Mesenchymal stem cell (in vitro differentiated cells and primary cell): ENCODE measurements at regions not wholly inside any gene's neighbourhood (a gene's known extent, or its start where the extent isn't known, plus 50 kb on each side); places are given as distances from the start of the nearest gene placed in this dataset.

Experiments used
- DNase-seq: peaks from one replicate; pipeline ENCODE4 v3.0.0-alpha.2; 2013
- H2AFZ ChIP-seq: one replicate; pipeline ENCODE4 v1.6.1; 2013; ENCODE audit warnings: low read depth, mild to moderate bottlenecking, control low read depth, inconsistent platforms, low read length, moderate library complexity
- H2AK5ac ChIP-seq: 2 replicates; pipeline ENCODE4 v1.6.1; 2013; ENCODE audit warnings: low read length, moderate library complexity, mild to moderate bottlenecking, inconsistent platforms; ENCODE audit not compliant: severe bottlenecking
- H2BK120ac ChIP-seq: one replicate; pipeline ENCODE4 v1.6.1; 2013; ENCODE audit warnings: low read depth, mild to moderate bottlenecking, inconsistent platforms, low read length, moderate library complexity
- H2BK12ac ChIP-seq, 2 experiments: one replicate each; pipeline ENCODE4 v1.6.1; 2013; ENCODE audit warnings: inconsistent platforms in 2 of 2, low read length in 2 of 2, mild to moderate bottlenecking in 2 of 2, moderate library complexity in 2 of 2, control low read depth in 1 of 2
- H2BK15ac ChIP-seq: one replicate; pipeline ENCODE4 v1.6.1; 2013; ENCODE audit warnings: mild to moderate bottlenecking, low read depth, inconsistent platforms; ENCODE audit not compliant: poor library complexity, severe bottlenecking
- H2BK5ac ChIP-seq: 2 replicates; pipeline ENCODE4 v1.6.1; 2013; ENCODE audit warnings: low read depth, mild to moderate bottlenecking, low read length, control low read depth, inconsistent platforms; ENCODE audit not compliant: poor library complexity, severe bottlenecking
- H3K14ac ChIP-seq, 2 experiments: one replicate each; pipeline ENCODE4 v1.6.1; 2013; ENCODE audit warnings: inconsistent platforms in 2 of 2, low read length in 2 of 2, control low read depth in 1 of 2, mild to moderate bottlenecking in 1 of 2, moderate library complexity in 1 of 2
- H3K18ac ChIP-seq, 2 experiments: one replicate each; pipeline ENCODE4 v1.6.1; 2013; ENCODE audit warnings: inconsistent platforms in 2 of 2, low read length in 2 of 2, control low read depth in 1 of 2, low read depth in 1 of 2, mild to moderate bottlenecking in 1 of 2
- H3K23ac ChIP-seq, 2 experiments: one replicate each; pipeline ENCODE4 v1.6.1; 2013; ENCODE audit warnings: inconsistent platforms in 2 of 2, low read length in 2 of 2, mild to moderate bottlenecking in 2 of 2, moderate library complexity in 2 of 2, control low read depth in 1 of 2
- H3K27ac ChIP-seq: 2 replicates; pipeline ENCODE4 v1.5.1; 2013; ENCODE audit warnings: mild to moderate bottlenecking, moderate library complexity, low read length, control low read depth, inconsistent platforms; ENCODE audit not compliant: poor library complexity, severe bottlenecking
- H3K27me3 ChIP-seq, 2 experiments: 2 replicates each; pipeline versions ENCODE4 v1.6.1 to v1.7.0; 2013; ENCODE audit warnings: low read length in 2 of 2, mild to moderate bottlenecking in 2 of 2, moderate library complexity in 2 of 2, control low read depth in 1 of 2, inconsistent platforms in 1 of 2; ENCODE audit not compliant: control insufficient read depth in 1 of 2, insufficient read depth in 1 of 2
- H3K36me3 ChIP-seq, 2 experiments: 2 replicates each; pipeline versions ENCODE4 v1.6.1 to v1.7.0; 2013; ENCODE audit warnings: low read length in 2 of 2, control low read depth in 1 of 2, inconsistent platforms in 1 of 2, low read depth in 1 of 2, mild to moderate bottlenecking in 1 of 2; ENCODE audit not compliant: insufficient read depth in 2 of 2, control insufficient read depth in 1 of 2
- H3K4ac ChIP-seq, 2 experiments: one replicate each; pipeline ENCODE4 v1.6.1; 2013; ENCODE audit warnings: inconsistent platforms in 2 of 2, low read length in 2 of 2, mild to moderate bottlenecking in 2 of 2, moderate library complexity in 2 of 2, control low read depth in 1 of 2, low read depth in 1 of 2
- H3K4me1 ChIP-seq: 2 replicates; pipeline ENCODE4 v1.6.1; 2013; ENCODE audit warnings: low read depth, low read length, control low read depth; ENCODE audit not compliant: control insufficient read depth, insufficient read depth
- H3K4me2 ChIP-seq: 2 replicates; pipeline ENCODE4 v1.6.1; 2013; ENCODE audit warnings: low read length, mild to moderate bottlenecking, inconsistent platforms; ENCODE audit not compliant: poor library complexity, severe bottlenecking
- H3K4me3 ChIP-seq, 2 experiments: 2 replicates each; pipeline versions ENCODE4 v1.5.1 to v1.7.0; 2013; ENCODE audit warnings: low read length in 2 of 2, mild to moderate bottlenecking in 2 of 2, control low read depth in 1 of 2, low read depth in 1 of 2; ENCODE audit not compliant: insufficient read depth in 1 of 2
- H3K79me1 ChIP-seq: replicated peaks from 2 replicates; pipeline ENCODE4 v1.6.1; 2013; ENCODE audit warnings: mild to moderate bottlenecking, control low read depth, low read length, inconsistent platforms; ENCODE audit not compliant: poor library complexity, severe bottlenecking
- H3K9ac ChIP-seq: 2 replicates; pipeline ENCODE4 v1.7.0; 2013; ENCODE audit warnings: mild to moderate bottlenecking, low read length, moderate library complexity
- H3K9me3 ChIP-seq: 2 replicates; pipeline ENCODE4 v1.7.0; 2013; ENCODE audit warnings: mild to moderate bottlenecking, low read length; ENCODE audit not compliant: control insufficient read depth
- H4K8ac ChIP-seq: one replicate; pipeline ENCODE4 v1.6.1; 2013; ENCODE audit warnings: inconsistent platforms, mild to moderate bottlenecking, low read length, moderate library complexity
- H4K91ac ChIP-seq: one replicate; pipeline ENCODE4 v1.6.1; 2013; ENCODE audit warnings: mild to moderate bottlenecking, low read length, inconsistent platforms
- WGBS: methylation state at CpG from one replicate; pipeline ENCODE4 v1.1.7; 2013; ENCODE audit warnings: mixed read lengths; 5-methylcytosine and 5-hydroxymethylcytosine counted together

DNA sequence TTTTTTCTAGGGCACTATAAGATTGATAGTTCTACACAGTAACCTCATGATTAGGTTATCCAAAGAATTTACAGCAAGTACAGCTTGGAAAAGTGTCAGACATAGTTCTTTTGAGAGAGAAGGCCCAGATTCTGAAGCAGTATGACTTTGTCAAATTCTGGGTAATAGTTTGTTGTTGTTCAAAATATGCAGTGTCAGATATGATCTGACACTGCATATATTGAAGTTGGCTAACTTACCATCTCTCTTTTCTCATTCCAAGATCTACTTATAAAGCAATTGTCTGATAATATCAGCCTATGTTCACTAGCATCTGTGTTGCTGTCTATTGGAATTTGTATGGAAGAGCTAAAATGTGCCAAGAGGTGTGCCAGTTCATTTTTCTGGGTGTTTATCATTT lies 160.1 kb downstream of the CTH start:
- no peak overlapping the region for H3K9ac ChIP-seq

DNA sequence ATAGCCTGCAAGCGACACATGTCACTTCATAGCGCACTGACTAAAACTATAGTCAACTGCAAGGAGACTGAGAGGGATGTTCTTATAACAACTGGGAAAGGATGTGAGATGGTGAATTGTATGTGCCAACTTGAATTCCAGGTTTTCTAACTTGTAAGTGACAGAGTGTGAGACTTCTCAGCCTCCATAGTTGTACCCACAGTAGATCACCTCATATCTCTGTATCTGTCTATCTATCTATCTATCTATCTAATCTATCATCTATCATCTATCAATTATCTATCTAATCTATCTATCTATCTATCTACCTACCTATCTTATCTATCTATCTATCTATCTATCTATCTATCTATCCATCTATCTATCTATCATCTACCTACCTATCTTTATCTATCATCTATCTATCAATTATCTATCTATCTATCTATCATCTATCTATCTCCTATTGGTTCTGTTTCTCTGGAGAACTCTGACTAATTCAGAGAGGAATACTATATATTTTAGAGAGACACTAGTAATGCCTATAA lies 162.3 kb downstream of the CTH start:
- H3K9ac ChIP-seq: no peak overlapping the region
- H3K36me3 ChIP-seq: no peaks in the 10 kb centered on the region

More for the DNA sequence above, 160.1 kb downstream of the CTH start:
- no peak for DNase-seq
- Histone ChIP-seq H3K9me3 (no peaks in the 10 kb centered on the region), H4K91ac (no peak overlapping the region), H3K4me1 (no peaks in the 10 kb centered on the region), H3K27me3 (no peaks in the 10 kb centered on the region), H3K18ac (no peak overlapping the region), H3K14ac (no peak overlapping the region), H3K79me1 (no peaks in the 10 kb centered on the region), H3K4me2 (no peak overlapping the region), H2AK5ac (no peak overlapping the region), H2BK5ac (no peak overlapping the region), H3K27ac (no peak overlapping the region), H3K36me3 (no peaks in the 10 kb centered on the region), H2BK12ac (no peak overlapping the region), H4K8ac (no peak overlapping the region), H2BK15ac (no peak overlapping the region), H3K4me3 (no peak overlapping the region), H2BK120ac (no peak overlapping the region), H3K4ac (no peak overlapping the region), H2AFZ (no peak overlapping the region), H3K23ac (no peak overlapping the region)

DNA sequence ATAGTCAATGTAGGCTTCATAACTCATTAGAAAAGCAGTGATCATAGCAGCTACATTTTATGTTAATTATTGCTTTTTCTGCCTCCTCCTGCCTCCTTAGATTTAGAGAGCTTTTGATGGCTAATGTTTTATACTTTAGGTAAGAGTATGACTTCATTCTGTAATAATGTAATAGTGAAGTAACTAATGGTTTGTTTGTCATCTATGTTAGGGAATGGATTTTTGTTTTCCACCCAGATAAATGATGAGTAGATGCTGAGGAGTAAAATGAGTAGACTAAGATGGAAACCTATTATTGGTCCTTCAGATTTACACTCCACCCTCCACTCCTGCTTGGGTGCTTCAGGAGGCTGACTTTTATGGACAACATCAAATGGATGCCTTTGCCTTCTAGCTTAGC lies 170.6 kb downstream of the CTH start:
- H3K4me1 ChIP-seq: peaks cover 3% of the 10 kb centered on the region
- H3K23ac ChIP-seq: no peak overlapping the region
- no peak overlapping the region for H2BK120ac ChIP-seq
- no peak overlapping the region for H4K91ac ChIP-seq
- no peak overlapping the region for H3K27ac ChIP-seq
- no peak overlapping the region for H4K8ac ChIP-seq
- no peaks in the 10 kb centered on the region for H3K79me1 ChIP-seq
- peak overlapping the region; percentile 23 for H2BK5ac ChIP-seq
- no peaks in the 10 kb centered on the region for H3K9me3 ChIP-seq
- H3K4me2 ChIP-seq: no peak overlapping the region
- H3K9ac ChIP-seq: no peak overlapping the region
- no peaks in the 10 kb centered on the region for H3K27me3 ChIP-seq
- no peak overlapping the region for H2BK15ac ChIP-seq
- no peak overlapping the region for H3K4ac ChIP-seq
- no peaks in the 10 kb centered on the region for H3K36me3 ChIP-seq
- H3K4me3 ChIP-seq: no peak overlapping the region
- H2AK5ac ChIP-seq: no peak overlapping the region
- H3K14ac ChIP-seq: no peak overlapping the region
- no peak overlapping the region for H3K18ac ChIP-seq
- no peak overlapping the region for H2BK12ac ChIP-seq
- DNase-seq: no peak
- H2AFZ ChIP-seq: no peak overlapping the region

More for the DNA sequence above, 162.3 kb downstream of the CTH start:
- H2BK15ac ChIP-seq: no peak overlapping the region
- H2AK5ac ChIP-seq: no peak overlapping the region
- no peak overlapping the region for H4K8ac ChIP-seq
- H3K4me2 ChIP-seq: no peak overlapping the region
- no peak overlapping the region for H2AFZ ChIP-seq
- H2BK5ac ChIP-seq: no peak overlapping the region
- no peak overlapping the region for H2BK12ac ChIP-seq
- H3K18ac ChIP-seq: no peak overlapping the region
- no peaks in the 10 kb centered on the region for H3K4me1 ChIP-seq
- no peak overlapping the region for H3K23ac ChIP-seq
- H2BK120ac ChIP-seq: no peak overlapping the region
- no peak overlapping the region for H4K91ac ChIP-seq
- WGBS: 100% methylated on average over 1 of the region's 2 CpGs
- no peak overlapping the region for H3K4ac ChIP-seq
- no peaks in the 10 kb centered on the region for H3K27me3 ChIP-seq
- H3K9me3 ChIP-seq: no peaks in the 10 kb centered on the region
- no peak overlapping the region for H3K27ac ChIP-seq
- no peak overlapping the region for H3K14ac ChIP-seq
- DNase-seq: no peak
- no peak overlapping the region for H3K4me3 ChIP-seq
- H3K79me1 ChIP-seq: no peaks in the 10 kb centered on the region

DNA sequence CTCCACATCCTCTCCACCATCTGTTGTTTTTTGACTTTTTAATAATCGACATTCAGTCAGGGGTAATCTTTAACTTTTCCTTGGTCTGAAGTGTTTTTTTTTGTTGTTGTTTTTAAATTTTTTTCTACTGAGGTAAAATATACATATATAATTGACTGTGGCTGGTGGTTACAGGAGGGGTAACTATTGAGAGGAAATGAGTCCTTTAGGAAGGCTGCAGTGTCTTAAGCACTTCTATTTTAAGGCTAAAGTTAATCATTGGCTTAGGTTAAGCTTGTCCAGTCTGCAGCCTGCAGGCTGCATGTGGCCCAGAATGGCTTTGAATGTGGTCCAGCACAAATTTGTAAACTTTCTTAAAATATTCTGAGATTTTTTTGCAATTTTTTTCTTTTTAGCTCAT lies 172.5 kb downstream of the CTH start:
- no CpG with 5 or more reads among the region's 1 CpG for WGBS
- Histone ChIP-seq H2BK12ac (no peak overlapping the region), H2BK5ac (no peak overlapping the region), H3K36me3 (no peaks in the 10 kb centered on the region), H3K23ac (no peak overlapping the region), H3K4ac (no peak overlapping the region), H3K27ac (no peak overlapping the region), H3K4me1 (peaks cover 3% of the 10 kb centered on the region), H2BK15ac (no peak overlapping the region), H3K9me3 (no peaks in the 10 kb centered on the region), H4K8ac (no peak overlapping the region), H4K91ac (no peak overlapping the region), H3K18ac (no peak overlapping the region), H3K4me3 (no peak overlapping the region), H3K4me2 (no peak overlapping the region), H2AFZ (no peak overlapping the region), H3K27me3 (no peaks in the 10 kb centered on the region), H2BK120ac (no peak overlapping the region), H3K79me1 (no peaks in the 10 kb centered on the region), H2AK5ac (no peak overlapping the region), H3K14ac (no peak overlapping the region), H3K9ac (no peak overlapping the region)
- no peak for DNase-seq
